K562 (cell line): ENCODE measurements at regions not wholly inside any gene's neighbourhood (a gene's known extent, or its start where the extent isn't known, plus 50 kb on each side); places are given as distances from the start of the nearest gene placed in this dataset.

Source experiments
- ATAC-seq: fragments of 200-7000 bp; cut with Tn5 transposase; 3 replicates; pipeline ENCODE4 v1.9.1; 2020; ENCODE audit warnings: moderate library complexity
- BruUV-seq: library from RNA; stranded (reverse); fragments of 400-500 nt; replicated peaks from 2 replicates; lab custom pipeline; 2021; lab: Mats Ljungman, UMichigan
- CTCF ChIA-PET: fragments of 300-600 bp; formaldehyde crosslinking; extraction: SDS; loops from one replicate; lab custom pipeline; 2021; ENCODE audit warnings: low intra/inter-chr PET ratio; lab: Yijun Ruan, JAX
- POLR2A ChIA-PET: fragments of 300-600, 350-650 bp; sonication (Branson Sonifier 250); formaldehyde crosslinking; extraction: SDS; loops from one replicate; lab custom pipeline; 2021; ENCODE audit warnings: antibody characterized with exemption, inconsistent platforms; lab: Yijun Ruan, JAX
- DNase-seq, 4 experiments: peaks; one replicate each; pipeline versions ENCODE4 v3.0.0 to v3.0.0-alpha.2; 2011 to 2018; ENCODE audit warnings: low spot score in 3 of 4, mixed read lengths in 3 of 4; ENCODE audit errors: extremely low read depth in 1 of 4
- FAIRE-seq: peaks from 2 replicates; lab custom pipeline; 2011; peaks lifted over from hg19 to GRCh38; lab: Jason Lieb, UNC
- H2AFZ ChIP-seq: 2 replicates; pipeline ENCODE4 v1.6.0; 2011; ENCODE audit warnings: low read depth, low read length, control low read depth, inconsistent platforms
- H3K27ac ChIP-seq: fragments of 200-600 bp; 3 replicates; pipeline ENCODE4 v1.8.0; 2011; ENCODE audit warnings: low read depth, mild to moderate bottlenecking, control low read depth, inconsistent platforms, low read length, moderate library complexity, mixed read lengths; ENCODE audit errors: extremely low read depth
- H3K27me3 ChIP-seq, 2 experiments: fragments of 300-600 bp in 1 of 2; 2 replicates in 1 of 2; 3 replicates in 1 of 2; pipeline versions ENCODE4 v1.6.0 to v1.8.0; 2011; ENCODE audit warnings: inconsistent platforms in 2 of 2, low read length in 2 of 2, mild to moderate bottlenecking in 1 of 2, mixed read lengths in 1 of 2, moderate library complexity in 1 of 2; ENCODE audit not compliant: control insufficient read depth in 2 of 2, insufficient read depth in 2 of 2
- H3K36me3 ChIP-seq: fragments of 300-600 bp; 3 replicates; pipeline ENCODE4 v1.8.0; 2011; ENCODE audit warnings: mild to moderate bottlenecking, low read length, inconsistent platforms; ENCODE audit not compliant: control insufficient read depth, insufficient read depth
- H3K4me1 ChIP-seq, 2 experiments: fragments of 200-600 bp in 1 of 2; replicated peaks in 1 of 2; 2 replicates in 1 of 2; 3 replicates in 1 of 2; pipeline versions ENCODE4 v1.5.1 to v1.8.0; 2011; ENCODE audit warnings: inconsistent platforms in 2 of 2, low read length in 2 of 2, mild to moderate bottlenecking in 1 of 2, mixed read lengths in 1 of 2, moderate library complexity in 1 of 2; ENCODE audit not compliant: control insufficient read depth in 2 of 2, insufficient read depth in 2 of 2
- H3K4me2 ChIP-seq: 2 replicates; pipeline ENCODE4 v1.6.1; 2011; ENCODE audit warnings: low read length, control low read depth, inconsistent platforms, mixed read lengths; ENCODE audit not compliant: insufficient read depth
- H3K4me3 ChIP-seq: fragments of 200-600 bp; sonication (generic), shearing (Covaris generic); 2 replicates; pipeline ENCODE4 v1.5.1; 2016; ENCODE audit warnings: control low read depth, inconsistent platforms
- H3K79me2 ChIP-seq: fragments of 200-600 bp; 3 replicates; pipeline ENCODE4 v1.8.0; 2011; ENCODE audit warnings: low read length, inconsistent platforms; ENCODE audit not compliant: control insufficient read depth, insufficient read depth
- H3K9ac ChIP-seq, 2 experiments: 2 replicates each; pipeline versions ENCODE4 v1.6.0 to v1.6.1; 2011; ENCODE audit warnings: low read depth in 2 of 2, low read length in 2 of 2, control low read depth in 1 of 2, inconsistent platforms in 1 of 2, mild to moderate bottlenecking in 1 of 2, mixed read lengths in 1 of 2; ENCODE audit not compliant: insufficient read depth in 1 of 2
- H3K9me1 ChIP-seq: one replicate; pipeline ENCODE4 v1.6.0; 2011; ENCODE audit warnings: inconsistent platforms, mild to moderate bottlenecking, low read length, moderate library complexity; ENCODE audit not compliant: control insufficient read depth, insufficient read depth
- H3K9me3 ChIP-seq: replicated peaks from 2 replicates; pipeline ENCODE4 v1.5.1; 2011; ENCODE audit warnings: low read depth, low read length, inconsistent platforms; ENCODE audit not compliant: control insufficient read depth, insufficient read depth
- H4K20me1 ChIP-seq: replicated peaks from 2 replicates; pipeline ENCODE4 v1.6.1; 2011; ENCODE audit warnings: low read length, inconsistent platforms, mixed read lengths; ENCODE audit not compliant: control insufficient read depth, insufficient read depth
- BACH1 ChIP-seq: fragments of 200-800 bp; sonication (Bioruptor generic); IDR thresholded peaks from 2 replicates; pipeline ENCODE4 v1.6.1; 2016; ENCODE audit warnings: missing genetic modification characterization, missing compliant biosample characterization
- KDM2B ChIP-seq: fragments of 250-450 bp; sonication (Bioruptor Pico); IDR thresholded peaks from 2 replicates; pipeline ENCODE4 v1.8.0; 2021; ENCODE audit warnings: mild to moderate bottlenecking, moderate library complexity
- MNT ChIP-seq, 2 experiments: fragments of 450-650 bp; conservative IDR thresholded peaks; 2 replicates each; pipeline ENCODE4 v1.6.1; 2017; ENCODE audit warnings: mild to moderate bottlenecking in 2 of 2, moderate library complexity in 2 of 2
- MYBL2 ChIP-seq, 2 experiments: fragments of 450-650 bp in 1 of 2; sonication (generic) in 1 of 2; formaldehyde crosslinking in 1 of 2; IDR thresholded peaks; 2 replicates each; pipeline versions ENCODE4 v1.6.1 to v1.8.1; 2017 to 2022; ENCODE audit warnings: borderline replicate concordance in 1 of 2, inconsistent platforms in 1 of 2, low read depth in 1 of 2, mild to moderate bottlenecking in 1 of 2, missing genetic modification reagents in 1 of 2, moderate library complexity in 1 of 2
- NELFE ChIP-seq: IDR thresholded peaks from 2 replicates; pipeline ENCODE4 v1.6.1; 2011; ENCODE audit warnings: mild to moderate bottlenecking; ENCODE audit not compliant: insufficient read depth, insufficient read length
- PCBP2 ChIP-seq: fragments of 200-400 bp; formaldehyde crosslinking; IDR thresholded peaks from 2 replicates; pipeline ENCODE4 v1.6.1; 2018; ENCODE audit warnings: low read length, low read depth, mild to moderate bottlenecking, moderate library complexity; ENCODE audit not compliant: poor library complexity, severe bottlenecking
- RNF2 ChIP-seq: sonication (generic); IDR thresholded peaks from 2 replicates; pipeline ENCODE4 v1.6.1; 2016
- TRIM28 ChIP-seq: fragments of 450-650 bp; IDR thresholded peaks from 2 replicates; pipeline ENCODE4 v1.6.1; 2017
- ZNF644 ChIP-seq: fragments of 200-800 bp; sonication (Bioruptor generic); IDR thresholded peaks from 2 replicates; pipeline ENCODE4 v1.6.1; 2016; ENCODE audit warnings: low read depth, missing genetic modification characterization, missing compliant biosample characterization
- ZNF75A ChIP-seq: fragments of 450-650 bp; formaldehyde crosslinking; IDR thresholded peaks from 2 replicates; pipeline ENCODE4 v1.4.0; 2020; ENCODE audit warnings: mild to moderate bottlenecking
- WGBS: fragments of 100-300 bp; shearing (Covaris generic); methylation state at CpG from one replicate; pipeline ENCODE4 v1.1.6; 2016; ENCODE audit warnings: low coverage, mixed read lengths; ENCODE audit not compliant: insufficient coverage; ENCODE audit errors: missing lambda C conversion rate; 5-methylcytosine and 5-hydroxymethylcytosine counted together
- in situ Hi-C: fragments of 300-500 bp; cut with MboI; formaldehyde crosslinking; loops from 4 replicates; pipeline ENCODE4 v1.15.0; 2018; ENCODE audit warnings: inconsistent platforms, mixed read lengths
- intact Hi-C: fragments of 100-400 bp; cut with micrococcal nuclease; formaldehyde crosslinking; loops from 2 replicates; pipeline ENCODE4 v1.14.2; 2022
- TF ChIP-seq, protein P1 (sequence below): fragments of 200-600 bp; sonication (generic); IDR thresholded peaks from one replicate; pipeline ENCODE4 v1.6.1; 2012; ENCODE audit warnings: mild to moderate bottlenecking, low read depth, low read length, inconsistent platforms

DNA sequence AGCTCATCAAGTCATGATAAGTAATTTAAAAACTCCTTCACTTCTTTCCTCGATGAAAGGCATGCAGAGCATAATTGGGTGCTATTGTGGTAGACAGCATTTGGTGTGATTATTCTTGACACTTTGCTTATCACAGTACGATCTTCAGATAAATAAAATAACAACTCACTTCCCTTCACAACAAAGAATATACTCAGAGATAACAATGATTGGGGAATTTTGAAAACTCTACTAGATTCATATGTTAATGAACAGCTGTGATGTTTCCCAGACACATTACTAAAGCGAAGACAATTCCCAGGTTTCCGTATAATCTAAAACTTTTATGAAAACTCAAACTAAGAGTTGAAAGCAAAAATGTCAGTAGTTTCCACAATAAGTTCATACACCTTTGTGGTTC, 670.6 kb upstream of the EPHA7 start:
- no peak overlapping the region for H3K9ac ChIP-seq
- in situ Hi-C loops (no loop called here), intact Hi-C loops (no loop called here)
- no peaks in the 10 kb centered on the region for H3K79me2 ChIP-seq
- H4K20me1 ChIP-seq: no peaks in the 10 kb centered on the region
- no peaks in the 10 kb centered on the region for H3K9me1 ChIP-seq
- no peak for FAIRE-seq
- no peaks in the 10 kb centered on the region for H3K27me3 ChIP-seq
- DNase-seq: no peak
- H3K27ac ChIP-seq: no peak overlapping the region
- no peaks in the 10 kb centered on the region for H3K9me3 ChIP-seq
- ChIA-PET CTCF (no interaction called here), POLR2A (no interaction called here)
- no peak overlapping the region for H3K4me3 ChIP-seq
- no peak overlapping the region for H3K4me2 ChIP-seq
- no peak for ATAC-seq
- WGBS: 1% methylated on average over 4 of the region's 4 CpGs
- BruUV-seq: no TSS peak
- H3K4me1 ChIP-seq: no peaks in the 10 kb centered on the region
- H3K36me3 ChIP-seq: no peaks in the 10 kb centered on the region
- H2AFZ ChIP-seq: no peak overlapping the region
- TF ChIP-seq ZNF644 (tag): no peak
- no peak for TF ChIP-seq MNT (conservative IDR thresholded peaks at IDR 0.05)
- no peak for TF ChIP-seq MYBL2 (IDR thresholded peaks at IDR 0.05; ENCODE audit: low read depth)
- TF ChIP-seq MYBL2 (CRISPR knock-in tag; IDR thresholded peaks at IDR 0.05; ENCODE audit: borderline replicate concordance): no peak
- TF ChIP-seq, protein P1, sequence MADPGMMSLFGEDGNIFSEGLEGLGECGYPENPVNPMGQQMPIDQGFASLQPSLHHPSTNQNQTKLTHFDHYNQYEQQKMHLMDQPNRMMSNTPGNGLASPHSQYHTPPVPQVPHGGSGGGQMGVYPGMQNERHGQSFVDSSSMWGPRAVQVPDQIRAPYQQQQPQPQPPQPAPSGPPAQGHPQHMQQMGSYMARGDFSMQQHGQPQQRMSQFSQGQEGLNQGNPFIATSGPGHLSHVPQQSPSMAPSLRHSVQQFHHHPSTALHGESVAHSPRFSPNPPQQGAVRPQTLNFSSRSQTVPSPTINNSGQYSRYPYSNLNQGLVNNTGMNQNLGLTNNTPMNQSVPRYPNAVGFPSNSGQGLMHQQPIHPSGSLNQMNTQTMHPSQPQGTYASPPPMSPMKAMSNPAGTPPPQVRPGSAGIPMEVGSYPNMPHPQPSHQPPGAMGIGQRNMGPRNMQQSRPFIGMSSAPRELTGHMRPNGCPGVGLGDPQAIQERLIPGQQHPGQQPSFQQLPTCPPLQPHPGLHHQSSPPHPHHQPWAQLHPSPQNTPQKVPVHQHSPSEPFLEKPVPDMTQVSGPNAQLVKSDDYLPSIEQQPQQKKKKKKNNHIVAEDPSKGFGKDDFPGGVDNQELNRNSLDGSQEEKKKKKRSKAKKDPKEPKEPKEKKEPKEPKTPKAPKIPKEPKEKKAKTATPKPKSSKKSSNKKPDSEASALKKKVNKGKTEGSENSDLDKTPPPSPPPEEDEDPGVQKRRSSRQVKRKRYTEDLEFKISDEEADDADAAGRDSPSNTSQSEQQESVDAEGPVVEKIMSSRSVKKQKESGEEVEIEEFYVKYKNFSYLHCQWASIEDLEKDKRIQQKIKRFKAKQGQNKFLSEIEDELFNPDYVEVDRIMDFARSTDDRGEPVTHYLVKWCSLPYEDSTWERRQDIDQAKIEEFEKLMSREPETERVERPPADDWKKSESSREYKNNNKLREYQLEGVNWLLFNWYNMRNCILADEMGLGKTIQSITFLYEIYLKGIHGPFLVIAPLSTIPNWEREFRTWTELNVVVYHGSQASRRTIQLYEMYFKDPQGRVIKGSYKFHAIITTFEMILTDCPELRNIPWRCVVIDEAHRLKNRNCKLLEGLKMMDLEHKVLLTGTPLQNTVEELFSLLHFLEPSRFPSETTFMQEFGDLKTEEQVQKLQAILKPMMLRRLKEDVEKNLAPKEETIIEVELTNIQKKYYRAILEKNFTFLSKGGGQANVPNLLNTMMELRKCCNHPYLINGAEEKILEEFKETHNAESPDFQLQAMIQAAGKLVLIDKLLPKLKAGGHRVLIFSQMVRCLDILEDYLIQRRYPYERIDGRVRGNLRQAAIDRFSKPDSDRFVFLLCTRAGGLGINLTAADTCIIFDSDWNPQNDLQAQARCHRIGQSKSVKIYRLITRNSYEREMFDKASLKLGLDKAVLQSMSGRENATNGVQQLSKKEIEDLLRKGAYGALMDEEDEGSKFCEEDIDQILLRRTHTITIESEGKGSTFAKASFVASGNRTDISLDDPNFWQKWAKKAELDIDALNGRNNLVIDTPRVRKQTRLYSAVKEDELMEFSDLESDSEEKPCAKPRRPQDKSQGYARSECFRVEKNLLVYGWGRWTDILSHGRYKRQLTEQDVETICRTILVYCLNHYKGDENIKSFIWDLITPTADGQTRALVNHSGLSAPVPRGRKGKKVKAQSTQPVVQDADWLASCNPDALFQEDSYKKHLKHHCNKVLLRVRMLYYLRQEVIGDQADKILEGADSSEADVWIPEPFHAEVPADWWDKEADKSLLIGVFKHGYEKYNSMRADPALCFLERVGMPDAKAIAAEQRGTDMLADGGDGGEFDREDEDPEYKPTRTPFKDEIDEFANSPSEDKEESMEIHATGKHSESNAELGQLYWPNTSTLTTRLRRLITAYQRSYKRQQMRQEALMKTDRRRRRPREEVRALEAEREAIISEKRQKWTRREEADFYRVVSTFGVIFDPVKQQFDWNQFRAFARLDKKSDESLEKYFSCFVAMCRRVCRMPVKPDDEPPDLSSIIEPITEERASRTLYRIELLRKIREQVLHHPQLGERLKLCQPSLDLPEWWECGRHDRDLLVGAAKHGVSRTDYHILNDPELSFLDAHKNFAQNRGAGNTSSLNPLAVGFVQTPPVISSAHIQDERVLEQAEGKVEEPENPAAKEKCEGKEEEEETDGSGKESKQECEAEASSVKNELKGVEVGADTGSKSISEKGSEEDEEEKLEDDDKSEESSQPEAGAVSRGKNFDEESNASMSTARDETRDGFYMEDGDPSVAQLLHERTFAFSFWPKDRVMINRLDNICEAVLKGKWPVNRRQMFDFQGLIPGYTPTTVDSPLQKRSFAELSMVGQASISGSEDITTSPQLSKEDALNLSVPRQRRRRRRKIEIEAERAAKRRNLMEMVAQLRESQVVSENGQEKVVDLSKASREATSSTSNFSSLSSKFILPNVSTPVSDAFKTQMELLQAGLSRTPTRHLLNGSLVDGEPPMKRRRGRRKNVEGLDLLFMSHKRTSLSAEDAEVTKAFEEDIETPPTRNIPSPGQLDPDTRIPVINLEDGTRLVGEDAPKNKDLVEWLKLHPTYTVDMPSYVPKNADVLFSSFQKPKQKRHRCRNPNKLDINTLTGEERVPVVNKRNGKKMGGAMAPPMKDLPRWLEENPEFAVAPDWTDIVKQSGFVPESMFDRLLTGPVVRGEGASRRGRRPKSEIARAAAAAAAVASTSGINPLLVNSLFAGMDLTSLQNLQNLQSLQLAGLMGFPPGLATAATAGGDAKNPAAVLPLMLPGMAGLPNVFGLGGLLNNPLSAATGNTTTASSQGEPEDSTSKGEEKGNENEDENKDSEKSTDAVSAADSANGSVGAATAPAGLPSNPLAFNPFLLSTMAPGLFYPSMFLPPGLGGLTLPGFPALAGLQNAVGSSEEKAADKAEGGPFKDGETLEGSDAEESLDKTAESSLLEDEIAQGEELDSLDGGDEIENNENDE: no peak
- no peak for TF ChIP-seq NELFE
- TF ChIP-seq KDM2B (CRISPR knock-in tag): no peak
- TF ChIP-seq TRIM28: no peak
- no peak for TF ChIP-seq BACH1
- TF ChIP-seq RNF2: no peak
- TF ChIP-seq PCBP2: no peak
- no peak for TF ChIP-seq ZNF75A
